GM12865 (cell line): ENCODE measurements at regions not wholly inside any gene's neighbourhood (a gene's known extent, or its start where the extent isn't known, plus 50 kb on each side); places are given as distances from the start of the nearest gene placed in this dataset.
A peak's percentile ranks its signal among the peaks of the same experiment; 100 is the strongest.

Source experiments
- DNase-seq: peaks from one replicate; pipeline ENCODE4 v3.0.0; 2010; ENCODE audit warnings: low read depth
- H3K4me3 ChIP-seq: 2 replicates; pipeline ENCODE4 v1.5.1; 2011; ENCODE audit warnings: mild to moderate bottlenecking, low read depth, low read length, control low read depth
- CTCF ChIP-seq: IDR thresholded peaks from 2 replicates; pipeline ENCODE4 v1.5.1; 2011; ENCODE audit warnings: low read length, control low read depth, low read depth, inconsistent platforms; ENCODE audit not compliant: insufficient read depth; ENCODE audit errors: missing control alignments

- no peak for TF ChIP-seq CTCF
- no peak for DNase-seq
- H3K4me3 ChIP-seq = peak overlapping the region; percentile 24
Observed at GRCh38 chr14:97219431-97220017, 422.3 kb downstream of the VRK1 start.

GRCh38 chr14:97221572-97222285, 424.5 kb downstream of the VRK1 start:
- H3K4me3 ChIP-seq = no peak overlapping the region
- no peak for DNase-seq
- TF ChIP-seq CTCF = no peak

- no peak for DNase-seq
- H3K4me3 ChIP-seq = no peak overlapping the region
- TF ChIP-seq CTCF = no peak
Observed at GRCh38 chr14:97224016-97224415, 426.8 kb downstream of the VRK1 start.

- H3K4me3 ChIP-seq = no peak overlapping the region
- DNase-seq = no peak
- no peak for TF ChIP-seq CTCF
Observed at GRCh38 chr14:97230051-97230450, 432.9 kb downstream of the VRK1 start.

- H3K4me3 ChIP-seq = no peak overlapping the region
- no peak for DNase-seq
- no peak for TF ChIP-seq CTCF
Observed at GRCh38 chr14:97233319-97233985, 436.3 kb downstream of the VRK1 start.

- no peak for DNase-seq
- H3K4me3 ChIP-seq = no peak overlapping the region
- TF ChIP-seq CTCF = no peak
Observed at GRCh38 chr14:97246648-97247047, 449.5 kb downstream of the VRK1 start.
